ENCODE measurements at regions not wholly inside any gene's neighbourhood (a gene's known extent, or its start where the extent isn't known, plus 50 kb on each side); places are given as distances from the start of the nearest gene placed in this dataset.

- TF ChIP-seq CTCF (IDR thresholded peaks at IDR 0.05) = no peak
- no peak for TF ChIP-seq POLR2A (IDR thresholded peaks at IDR 0.05)
- no peak for TF ChIP-seq POLR2AphosphoS5 (IDR thresholded peaks at IDR 0.05)
- TF ChIP-seq EP300 (IDR thresholded peaks at IDR 0.05) = no peak
These were observed 228.4 kb upstream of the ZFP42 start for GRCh38 chr4:187767158-187767557.
